Esophagus squamous epithelium (tissue), 5 donors: ENCODE measurements at regions not wholly inside any gene's neighbourhood (a gene's known extent, or its start where the extent isn't known, plus 50 kb on each side); places are given as distances from the start of the nearest gene placed in this dataset.
"Not testable (repeated sequence)": the region's sequence is repeated elsewhere in the genome, so short reads cannot be mapped to it uniquely, and the experiment has no call there.

Experiments
- DNase-seq: peaks from one replicate; lab custom pipeline; 2025; lab: John Stamatoyannopoulos, UW
- H3K27ac ChIP-seq, 4 donors: fragments of 200-600 bp; sonication (generic); one replicate each; pipeline ENCODE4 v1.5.1; 2016 to 2019; ENCODE audit warnings: mild to moderate bottlenecking in 1 of 4
- H3K27me3 ChIP-seq, 4 donors: fragments of 200-600 bp; sonication (generic); 1 replicate in 3 of 4; 2 replicates in 1 of 4; pipeline versions ENCODE4 v1.5.1 to v1.6.0; 2017 to 2021; ENCODE audit warnings: antibody characterized with exemption in 1 of 4
- H3K36me3 ChIP-seq, 3 donors: fragments of 200-600 bp; sonication (generic); one replicate each; pipeline ENCODE4 v1.5.1; 2016 to 2019
- H3K4me1 ChIP-seq, 3 donors: fragments of 200-600 bp; sonication (generic); one replicate each; pipeline ENCODE4 v1.5.1; 2017 to 2019
- H3K4me3 ChIP-seq, 4 donors: fragments of 200-600 bp; sonication (generic); 1 replicate in 3 of 4; 2 replicates in 1 of 4; pipeline ENCODE4 v1.5.1; 2016 to 2019; ENCODE audit warnings: mild to moderate bottlenecking in 2 of 4, moderate library complexity in 1 of 4
- H3K9me3 ChIP-seq, 3 donors: fragments of 200-600 bp; sonication (generic); one replicate each; pipeline ENCODE4 v1.5.1; 2016 to 2019
- POLR2A ChIP-seq, 4 donors: fragments of 450-650 bp; IDR thresholded peaks; one replicate each; pipeline ENCODE4 v1.6.1; 2017; ENCODE audit warnings: antibody characterized with exemption in 4 of 4, mild to moderate bottlenecking in 4 of 4, moderate library complexity in 3 of 4
- WGBS, 2 donors: methylation state at CpG; one replicate each; pipeline ENCODE4 v1.1.5; 2018; 5-methylcytosine and 5-hydroxymethylcytosine counted together
- intact Hi-C: fragments of 100-400 bp; cut with DNase I; formaldehyde crosslinking; loops from one replicate; pipeline ENCODE4 v1.15.0; 2022
- TF ChIP-seq, protein P1 (sequence below), 6 experiments: fragments of 450-650 bp in 4 of 6; fragments of 200-600 bp in 2 of 6; sonication (generic) in 2 of 6; IDR thresholded peaks; one replicate each; pipeline ENCODE4 v1.5.1; 2016 to 2019; ENCODE audit warnings: antibody characterized with exemption in 6 of 6, mild to moderate bottlenecking in 4 of 6, moderate library complexity in 4 of 6
- donor health status: DM: yes; HTN: yes; CAD: no.

DNA sequence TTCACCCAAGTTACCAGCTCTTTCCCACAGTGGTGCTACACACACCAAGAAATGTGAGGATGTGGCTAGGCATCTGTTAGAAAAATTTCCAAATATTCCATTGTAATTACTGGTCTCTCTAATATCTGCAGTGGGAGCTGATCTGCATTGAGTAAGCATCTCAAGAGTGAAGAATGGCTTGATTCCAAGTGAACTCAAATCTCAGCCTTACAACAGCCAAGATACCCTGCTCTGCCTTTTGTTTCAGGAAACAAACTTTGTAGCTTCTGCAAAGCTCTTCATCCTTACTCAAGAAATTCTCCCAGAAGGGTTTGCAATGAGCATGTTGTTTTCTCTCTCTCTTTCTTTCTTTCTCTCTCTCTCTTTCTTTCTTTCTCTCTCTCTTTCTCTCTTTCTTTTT is 181.1 kb downstream of the FCRL5 start:
- Histone ChIP-seq H3K9me3 (no peaks in the 10 kb centered on the region), H3K4me1 (no peaks in the 10 kb centered on the region), H3K27me3 (peaks cover 0 to 9% (median 0%) of the 10 kb centered on the region in 4 donors), H3K27ac (no peak overlapping the region), H3K36me3 (no peaks in the 10 kb centered on the region), H3K4me3 (no peak overlapping the region)
- no peak for DNase-seq
- TF ChIP-seq, protein P1, sequence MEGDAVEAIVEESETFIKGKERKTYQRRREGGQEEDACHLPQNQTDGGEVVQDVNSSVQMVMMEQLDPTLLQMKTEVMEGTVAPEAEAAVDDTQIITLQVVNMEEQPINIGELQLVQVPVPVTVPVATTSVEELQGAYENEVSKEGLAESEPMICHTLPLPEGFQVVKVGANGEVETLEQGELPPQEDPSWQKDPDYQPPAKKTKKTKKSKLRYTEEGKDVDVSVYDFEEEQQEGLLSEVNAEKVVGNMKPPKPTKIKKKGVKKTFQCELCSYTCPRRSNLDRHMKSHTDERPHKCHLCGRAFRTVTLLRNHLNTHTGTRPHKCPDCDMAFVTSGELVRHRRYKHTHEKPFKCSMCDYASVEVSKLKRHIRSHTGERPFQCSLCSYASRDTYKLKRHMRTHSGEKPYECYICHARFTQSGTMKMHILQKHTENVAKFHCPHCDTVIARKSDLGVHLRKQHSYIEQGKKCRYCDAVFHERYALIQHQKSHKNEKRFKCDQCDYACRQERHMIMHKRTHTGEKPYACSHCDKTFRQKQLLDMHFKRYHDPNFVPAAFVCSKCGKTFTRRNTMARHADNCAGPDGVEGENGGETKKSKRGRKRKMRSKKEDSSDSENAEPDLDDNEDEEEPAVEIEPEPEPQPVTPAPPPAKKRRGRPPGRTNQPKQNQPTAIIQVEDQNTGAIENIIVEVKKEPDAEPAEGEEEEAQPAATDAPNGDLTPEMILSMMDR (IDR thresholded peaks at IDR 0.05): no peak
- no peak for TF ChIP-seq POLR2A (IDR thresholded peaks at IDR 0.05)
- intact Hi-C loops: loop anchor here (5.0 kb wide), 1 partner anchor 121 kb away; no protein-coding TSS in a partner anchor

DNA sequence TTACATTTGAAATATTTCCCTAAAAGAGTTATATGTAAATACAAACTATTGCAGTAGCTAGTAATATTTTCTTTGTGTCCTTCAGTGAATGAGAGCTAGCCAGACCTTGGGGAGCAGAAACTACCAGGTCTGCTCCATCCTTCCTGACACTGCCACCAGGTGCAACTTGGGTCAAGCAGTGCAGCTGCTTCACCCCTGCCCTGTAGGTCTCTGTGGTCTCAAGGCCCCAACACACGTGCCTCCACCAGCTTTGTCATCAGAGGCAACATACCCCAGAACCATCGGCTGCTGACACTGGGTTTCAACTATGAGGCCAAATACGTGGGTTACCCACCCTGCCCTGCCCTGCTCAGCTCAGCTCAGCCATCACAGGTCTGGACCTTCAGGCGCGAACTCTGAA is 181.6 kb downstream of the FCRL5 start:
- no peak overlapping the region for H3K27ac ChIP-seq
- no peak for DNase-seq
- TF ChIP-seq, protein P1 (IDR thresholded peaks at IDR 0.05): no peak
- no peak for TF ChIP-seq POLR2A (IDR thresholded peaks at IDR 0.05)
- peaks cover 0 to 7% (median 0%) of the 10 kb centered on the region in 4 donors for H3K27me3 ChIP-seq
- no peaks in the 10 kb centered on the region for H3K4me1 ChIP-seq
- H3K4me3 ChIP-seq: no peak overlapping the region
- H3K9me3 ChIP-seq: no peaks in the 10 kb centered on the region
- intact Hi-C loops: loop anchor here (5.0 kb wide), 1 partner anchor 122 kb away; no protein-coding TSS in a partner anchor
- WGBS, 2 donors: 40 to 74% methylated on average over 2 to 3 of the region's 5 CpGs
- H3K36me3 ChIP-seq: no peaks in the 10 kb centered on the region

DNA sequence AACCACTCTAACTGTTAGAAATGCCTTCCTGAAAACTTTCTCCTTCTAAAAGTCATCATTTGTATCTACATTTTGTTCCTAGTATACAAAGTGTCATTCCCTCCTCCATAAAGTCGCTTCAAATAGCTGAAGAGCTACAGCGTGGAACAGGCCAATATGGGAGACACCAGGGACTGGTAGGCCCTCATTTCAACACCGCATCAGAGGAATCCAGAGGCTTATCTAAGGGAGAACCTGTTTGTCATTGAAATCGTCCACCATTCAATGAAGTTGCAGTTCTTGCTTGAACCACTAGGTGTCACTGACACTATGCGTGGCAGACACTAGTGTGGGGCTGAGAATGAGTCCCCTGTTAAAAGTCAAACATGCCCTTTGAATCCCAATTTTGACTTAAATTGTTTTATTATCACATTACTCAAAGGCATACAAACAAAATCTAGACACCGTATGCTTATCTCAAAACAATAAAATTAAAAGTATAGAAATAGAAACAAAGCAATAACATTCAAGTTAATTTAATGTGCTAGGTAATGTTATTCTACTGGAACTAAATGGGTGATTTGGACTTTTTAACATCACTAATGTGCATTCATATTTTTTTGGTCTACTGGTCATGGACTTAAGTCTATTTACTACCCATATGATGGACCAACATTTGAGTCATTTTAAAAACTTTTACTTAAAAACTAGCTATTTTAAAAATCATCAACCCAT is 182.3 kb downstream of the FCRL5 start:
- Histone ChIP-seq H3K4me1 (no peaks in the 10 kb centered on the region), H3K27me3 (peaks cover 0 to 4% (median 0%) of the 10 kb centered on the region in 4 donors), H3K36me3 (no peaks in the 10 kb centered on the region), H3K9me3 (no peaks in the 10 kb centered on the region), H3K4me3 (no peak overlapping the region), H3K27ac (no peak overlapping the region)
- no peak for TF ChIP-seq POLR2A (IDR thresholded peaks at IDR 0.05)
- TF ChIP-seq, protein P1 (IDR thresholded peaks at IDR 0.05): peak; percentile 68 to 92 (median 75)
- WGBS, 2 donors: 4 to 7% methylated on average over 6 of the region's 6 CpGs
- intact Hi-C loops: loop anchor here (5.0 kb wide), 1 partner anchor 122 kb away; no protein-coding TSS in a partner anchor
- DNase-seq: no peak

DNA sequence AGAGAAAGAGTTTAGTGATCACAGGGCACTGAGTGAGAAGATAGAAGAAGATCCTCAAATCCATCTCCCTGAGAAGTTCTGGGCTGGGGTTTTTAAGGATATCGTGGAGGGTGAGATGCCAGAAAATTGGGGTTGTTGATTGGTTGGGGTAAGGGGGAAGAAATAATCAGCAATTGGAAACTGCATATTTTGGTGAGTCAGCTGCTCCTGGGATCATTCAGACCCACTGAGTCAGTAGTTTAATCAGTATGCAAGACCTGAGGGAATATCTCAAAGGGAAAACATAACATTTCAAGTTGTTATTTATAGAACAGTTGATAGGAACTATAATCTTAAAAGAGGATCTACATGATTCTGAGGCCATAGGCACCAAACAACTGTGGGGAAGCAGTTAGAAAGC is 183.4 kb downstream of the FCRL5 start:
- H3K27ac ChIP-seq, H3K27me3 ChIP-seq, H3K4me3 ChIP-seq, DNase-seq, H3K9me3 ChIP-seq, H3K4me1 ChIP-seq, H3K36me3 ChIP-seq, intact Hi-C loops: not testable (repeated sequence)
- WGBS, 2 donors: 57 to 65% methylated on average over 1 of the region's 1 CpG

DNA sequence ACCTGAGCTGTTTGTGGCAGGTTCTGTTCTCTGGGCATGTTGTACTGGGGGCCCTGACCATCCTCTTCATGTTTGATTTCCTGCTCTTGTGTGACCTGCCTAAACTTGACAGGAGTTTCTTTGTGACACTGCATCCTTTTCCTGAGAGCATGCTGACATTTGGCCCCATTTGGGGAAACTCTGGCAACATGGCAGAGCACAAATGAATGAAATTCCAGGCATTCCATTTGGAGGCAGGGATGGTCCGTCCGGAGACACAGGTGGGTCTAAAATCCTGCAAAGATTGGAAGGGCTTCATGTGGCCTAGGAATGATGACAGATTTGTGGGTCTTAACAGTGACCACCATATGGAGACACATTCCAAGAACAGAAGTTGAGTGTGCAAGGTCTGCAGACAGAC is 184.0 kb downstream of the FCRL5 start:
- H3K4me1 ChIP-seq: no peaks in the 10 kb centered on the region
- intact Hi-C loops: no loop called here
- DNase-seq: no peak
- H3K27me3 ChIP-seq: no peaks in the 10 kb centered on the region
- WGBS, 2 donors: 37 to 40% methylated on average over 1 to 2 of the region's 2 CpGs
- H3K36me3 ChIP-seq: no peaks in the 10 kb centered on the region
- H3K4me3 ChIP-seq: no peak overlapping the region
- no peak for TF ChIP-seq POLR2A (IDR thresholded peaks at IDR 0.05)
- TF ChIP-seq, protein P1 (IDR thresholded peaks at IDR 0.05): no peak
- no peaks in the 10 kb centered on the region for H3K9me3 ChIP-seq
- no peak overlapping the region for H3K27ac ChIP-seq
